K562 (cell line): ENCODE measurements at regions not wholly inside any gene's neighbourhood (a gene's known extent, or its start where the extent isn't known, plus 50 kb on each side); places are given as distances from the start of the nearest gene placed in this dataset.

Experiments used
- ATAC-seq: fragments of 200-7000 bp; cut with Tn5 transposase; 3 replicates; pipeline ENCODE4 v1.9.1; 2020; ENCODE audit warnings: moderate library complexity
- BruUV-seq: library from RNA; stranded (reverse); fragments of 400-500 nt; replicated peaks from 2 replicates; lab custom pipeline; 2021; lab: Mats Ljungman, UMichigan
- CTCF ChIA-PET: fragments of 300-600 bp; formaldehyde crosslinking; extraction: SDS; loops from one replicate; lab custom pipeline; 2021; ENCODE audit warnings: low intra/inter-chr PET ratio; lab: Yijun Ruan, JAX
- POLR2A ChIA-PET: fragments of 300-600, 350-650 bp; sonication (Branson Sonifier 250); formaldehyde crosslinking; extraction: SDS; loops from one replicate; lab custom pipeline; 2021; ENCODE audit warnings: antibody characterized with exemption, inconsistent platforms; lab: Yijun Ruan, JAX
- DNase-seq, 4 experiments: peaks; one replicate each; pipeline versions ENCODE4 v3.0.0 to v3.0.0-alpha.2; 2011 to 2018; ENCODE audit warnings: low spot score in 3 of 4, mixed read lengths in 3 of 4; ENCODE audit errors: extremely low read depth in 1 of 4
- FAIRE-seq: peaks from 2 replicates; lab custom pipeline; 2011; peaks lifted over from hg19 to GRCh38; lab: Jason Lieb, UNC
- H2AFZ ChIP-seq: 2 replicates; pipeline ENCODE4 v1.6.0; 2011; ENCODE audit warnings: low read depth, low read length, control low read depth, inconsistent platforms
- H3K27ac ChIP-seq: fragments of 200-600 bp; 3 replicates; pipeline ENCODE4 v1.8.0; 2011; ENCODE audit warnings: low read depth, mild to moderate bottlenecking, control low read depth, inconsistent platforms, low read length, moderate library complexity, mixed read lengths; ENCODE audit errors: extremely low read depth
- H3K27me3 ChIP-seq, 2 experiments: fragments of 300-600 bp in 1 of 2; 2 replicates in 1 of 2; 3 replicates in 1 of 2; pipeline versions ENCODE4 v1.6.0 to v1.8.0; 2011; ENCODE audit warnings: inconsistent platforms in 2 of 2, low read length in 2 of 2, mild to moderate bottlenecking in 1 of 2, mixed read lengths in 1 of 2, moderate library complexity in 1 of 2; ENCODE audit not compliant: control insufficient read depth in 2 of 2, insufficient read depth in 2 of 2
- H3K36me3 ChIP-seq: fragments of 300-600 bp; 3 replicates; pipeline ENCODE4 v1.8.0; 2011; ENCODE audit warnings: mild to moderate bottlenecking, low read length, inconsistent platforms; ENCODE audit not compliant: control insufficient read depth, insufficient read depth
- H3K4me1 ChIP-seq, 2 experiments: fragments of 200-600 bp in 1 of 2; replicated peaks in 1 of 2; 2 replicates in 1 of 2; 3 replicates in 1 of 2; pipeline versions ENCODE4 v1.5.1 to v1.8.0; 2011; ENCODE audit warnings: inconsistent platforms in 2 of 2, low read length in 2 of 2, mild to moderate bottlenecking in 1 of 2, mixed read lengths in 1 of 2, moderate library complexity in 1 of 2; ENCODE audit not compliant: control insufficient read depth in 2 of 2, insufficient read depth in 2 of 2
- H3K4me2 ChIP-seq: 2 replicates; pipeline ENCODE4 v1.6.1; 2011; ENCODE audit warnings: low read length, control low read depth, inconsistent platforms, mixed read lengths; ENCODE audit not compliant: insufficient read depth
- H3K4me3 ChIP-seq: fragments of 200-600 bp; sonication (generic), shearing (Covaris generic); 2 replicates; pipeline ENCODE4 v1.5.1; 2016; ENCODE audit warnings: control low read depth, inconsistent platforms
- H3K79me2 ChIP-seq: fragments of 200-600 bp; 3 replicates; pipeline ENCODE4 v1.8.0; 2011; ENCODE audit warnings: low read length, inconsistent platforms; ENCODE audit not compliant: control insufficient read depth, insufficient read depth
- H3K9ac ChIP-seq, 2 experiments: 2 replicates each; pipeline versions ENCODE4 v1.6.0 to v1.6.1; 2011; ENCODE audit warnings: low read depth in 2 of 2, low read length in 2 of 2, control low read depth in 1 of 2, inconsistent platforms in 1 of 2, mild to moderate bottlenecking in 1 of 2, mixed read lengths in 1 of 2; ENCODE audit not compliant: insufficient read depth in 1 of 2
- H3K9me1 ChIP-seq: one replicate; pipeline ENCODE4 v1.6.0; 2011; ENCODE audit warnings: inconsistent platforms, mild to moderate bottlenecking, low read length, moderate library complexity; ENCODE audit not compliant: control insufficient read depth, insufficient read depth
- H3K9me3 ChIP-seq: replicated peaks from 2 replicates; pipeline ENCODE4 v1.5.1; 2011; ENCODE audit warnings: low read depth, low read length, inconsistent platforms; ENCODE audit not compliant: control insufficient read depth, insufficient read depth
- H4K20me1 ChIP-seq: replicated peaks from 2 replicates; pipeline ENCODE4 v1.6.1; 2011; ENCODE audit warnings: low read length, inconsistent platforms, mixed read lengths; ENCODE audit not compliant: control insufficient read depth, insufficient read depth
- DPF2 ChIP-seq: fragments of 450-650 bp; IDR thresholded peaks from 2 replicates; pipeline ENCODE4 v1.6.1; 2016
- EZH2 ChIP-seq: IDR thresholded peaks from 2 replicates; pipeline ENCODE4 v1.6.1; 2012; ENCODE audit warnings: low read depth, mild to moderate bottlenecking, inconsistent platforms, low read length, borderline replicate concordance
- FIP1L1 ChIP-seq: fragments of 200-400 bp; formaldehyde crosslinking; IDR thresholded peaks from 2 replicates; pipeline ENCODE4 v1.6.1; 2018; ENCODE audit warnings: mild to moderate bottlenecking, low read depth, low read length; ENCODE audit not compliant: poor library complexity, severe bottlenecking
- HDAC3 ChIP-seq: fragments of 450-650 bp; IDR thresholded peaks from 2 replicates; pipeline ENCODE4 v1.6.1; 2018; ENCODE audit warnings: borderline replicate concordance, mild to moderate bottlenecking, moderate library complexity; ENCODE audit not compliant: partially characterized antibody
- KHSRP ChIP-seq: fragments of 450-650 bp; IDR thresholded peaks from 2 replicates; pipeline ENCODE4 v1.6.1; 2017
- SAFB2 ChIP-seq: fragments of 200-400 bp; formaldehyde crosslinking; IDR thresholded peaks from 2 replicates; pipeline ENCODE4 v1.6.1; 2018; ENCODE audit warnings: borderline replicate concordance, low read length, low read depth, moderate library complexity; ENCODE audit not compliant: severe bottlenecking
- SREBF2 ChIP-seq: sonication (generic); formaldehyde crosslinking; IDR thresholded peaks from 2 replicates; pipeline ENCODE4 v1.4.0; 2020; ENCODE audit warnings: mild to moderate bottlenecking, missing genetic modification reagents
- TCF7 ChIP-seq: sonication (generic); IDR thresholded peaks from 2 replicates; pipeline ENCODE4 v1.6.1; 2016; ENCODE audit warnings: antibody characterized with exemption, borderline replicate concordance
- ZBTB1 ChIP-seq: sonication (generic); formaldehyde crosslinking; IDR thresholded peaks from 2 replicates; pipeline ENCODE4 v1.8.1; 2023; ENCODE audit warnings: missing genetic modification reagents, low read depth, mild to moderate bottlenecking, borderline replicate concordance
- WGBS: fragments of 100-300 bp; shearing (Covaris generic); methylation state at CpG from one replicate; pipeline ENCODE4 v1.1.6; 2016; ENCODE audit warnings: low coverage, mixed read lengths; ENCODE audit not compliant: insufficient coverage; ENCODE audit errors: missing lambda C conversion rate; 5-methylcytosine and 5-hydroxymethylcytosine counted together
- in situ Hi-C: fragments of 300-500 bp; cut with MboI; formaldehyde crosslinking; loops from 4 replicates; pipeline ENCODE4 v1.15.0; 2018; ENCODE audit warnings: inconsistent platforms, mixed read lengths
- intact Hi-C: fragments of 100-400 bp; cut with micrococcal nuclease; formaldehyde crosslinking; loops from 2 replicates; pipeline ENCODE4 v1.14.2; 2022
- TF ChIP-seq, protein P1 (sequence below): sonication (generic); formaldehyde crosslinking; IDR thresholded peaks from 2 replicates; pipeline ENCODE4 v1.8.1; 2023; ENCODE audit warnings: mild to moderate bottlenecking, missing genetic modification reagents
- TF ChIP-seq, protein P2 (sequence below): fragments of 450-650 bp; IDR thresholded peaks from 2 replicates; pipeline ENCODE4 v1.7.1; 2018; ENCODE audit warnings: mild to moderate bottlenecking, low read depth; ENCODE audit not compliant: partially characterized antibody
- TF ChIP-seq, protein P3 (sequence below), 2 experiments: fragments of 450-650 bp; IDR thresholded peaks; 2 replicates each; pipeline ENCODE4 v1.6.1; 2018; ENCODE audit warnings: mild to moderate bottlenecking in 2 of 2, low read depth in 1 of 2; ENCODE audit not compliant: partially characterized antibody in 2 of 2

DNA sequence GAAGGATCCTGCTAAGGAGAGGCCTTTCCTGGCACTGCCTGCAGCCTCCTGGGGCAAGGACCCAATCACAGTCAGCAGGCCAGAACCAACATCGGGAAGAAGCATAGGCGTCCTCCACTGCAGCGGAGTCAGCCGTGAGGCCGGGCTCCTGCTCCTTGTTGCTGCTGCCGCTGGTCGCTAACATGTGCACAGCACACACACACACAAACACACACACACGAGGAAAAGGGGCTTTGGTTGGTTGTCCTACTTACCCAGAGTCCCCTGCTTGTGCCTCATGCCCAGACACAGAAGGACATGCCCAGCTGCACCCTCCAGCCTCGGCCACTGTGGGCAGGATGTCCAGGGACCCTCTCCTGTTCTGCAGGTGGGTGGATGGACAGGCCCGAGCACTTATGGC lies 209.4 kb downstream of the GLI2 start (continued):
- TF ChIP-seq FIP1L1, result no peak
- no peak for TF ChIP-seq TCF7
- no peak for TF ChIP-seq SREBF2
- TF ChIP-seq, protein P1, sequence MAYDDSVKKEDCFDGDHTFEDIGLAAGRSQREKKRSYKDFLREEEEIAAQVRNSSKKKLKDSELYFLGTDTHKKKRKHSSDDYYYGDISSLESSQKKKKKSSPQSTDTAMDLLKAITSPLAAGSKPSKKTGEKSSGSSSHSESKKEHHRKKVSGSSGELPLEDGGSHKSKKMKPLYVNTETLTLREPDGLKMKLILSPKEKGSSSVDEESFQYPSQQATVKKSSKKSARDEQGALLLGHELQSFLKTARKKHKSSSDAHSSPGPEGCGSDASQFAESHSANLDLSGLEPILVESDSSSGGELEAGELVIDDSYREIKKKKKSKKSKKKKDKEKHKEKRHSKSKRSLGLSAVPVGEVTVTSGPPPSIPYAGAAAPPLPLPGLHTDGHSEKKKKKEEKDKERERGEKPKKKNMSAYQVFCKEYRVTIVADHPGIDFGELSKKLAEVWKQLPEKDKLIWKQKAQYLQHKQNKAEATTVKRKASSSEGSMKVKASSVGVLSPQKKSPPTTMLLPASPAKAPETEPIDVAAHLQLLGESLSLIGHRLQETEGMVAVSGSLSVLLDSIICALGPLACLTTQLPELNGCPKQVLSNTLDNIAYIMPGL, result no peak

DNA sequence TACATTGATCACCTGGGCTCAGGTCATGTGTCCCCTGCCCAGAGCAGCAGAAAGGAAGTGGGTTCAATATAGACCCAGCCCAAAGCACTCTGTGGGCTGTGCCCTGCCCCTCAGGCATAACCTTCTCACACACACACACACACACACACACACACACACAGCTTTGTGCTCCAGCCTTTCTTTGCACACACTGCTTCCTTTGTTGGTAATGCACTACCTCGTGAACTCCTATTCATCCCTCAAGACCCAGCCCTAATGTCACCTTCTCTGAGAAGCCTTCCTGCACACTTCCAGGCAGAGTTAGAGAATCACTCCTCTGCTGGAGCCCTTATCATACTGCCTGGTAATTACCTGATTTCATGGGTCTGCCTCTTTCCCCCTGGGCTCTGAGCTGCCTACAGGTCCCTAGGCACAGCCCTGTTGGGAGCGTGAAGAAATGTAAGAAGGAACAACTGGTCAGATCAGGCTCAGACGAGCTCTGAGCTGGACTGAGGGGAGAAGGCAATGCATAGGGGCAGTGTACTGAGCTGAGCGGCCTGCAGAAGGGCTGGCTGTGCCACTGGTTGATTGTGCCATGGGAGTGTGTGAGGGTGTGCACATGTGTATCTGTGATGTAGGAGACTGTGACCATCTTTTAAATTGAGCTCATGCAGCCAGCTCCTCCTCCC lies 210.3 kb downstream of the GLI2 start:
- 13% methylated on average over 4 of the region's 4 CpGs for WGBS
- Histone ChIP-seq H3K4me1 (peaks cover 7 to 17% of the 10 kb centered on the region in 2 experiments; a peak in 2 of 5 replicates), H3K36me3 (no peaks in the 10 kb centered on the region; the same call in 2 of the 3 replicates), H3K9me3 (no peaks in the 10 kb centered on the region), H3K27ac (no peak overlapping the region), H4K20me1 (no peaks in the 10 kb centered on the region; the same call in 1 of the 2 replicates), H3K9ac (no peak overlapping the region), H2AFZ (no peak overlapping the region), H3K27me3 (peaks cover 5 to 31% of the 10 kb centered on the region in 2 experiments; a peak in 4 of 5 replicates), H3K79me2 (no peaks in the 10 kb centered on the region), H3K4me3 (no peak overlapping the region), H3K9me1 (peaks cover 4% of the 10 kb centered on the region), H3K4me2 (no peak overlapping the region)
- intact Hi-C loops (loop anchor here (5.0 kb wide), 1 partner anchor 34 kb away; no protein-coding TSS in a partner anchor), in situ Hi-C loops (no loop called here)
- CTCF ChIA-PET, result no interaction called here
- no peak for DNase-seq
- BruUV-seq, result no TSS peak
- POLR2A ChIA-PET, result interaction anchor here (0.8 kb wide), 1 partner anchor 10 kb away, joined by 3 read pairs; no protein-coding TSS in a partner anchor
- ATAC-seq, result no peak
- FAIRE-seq, result no peak
- no peak for TF ChIP-seq SAFB2
- TF ChIP-seq, protein P2, sequence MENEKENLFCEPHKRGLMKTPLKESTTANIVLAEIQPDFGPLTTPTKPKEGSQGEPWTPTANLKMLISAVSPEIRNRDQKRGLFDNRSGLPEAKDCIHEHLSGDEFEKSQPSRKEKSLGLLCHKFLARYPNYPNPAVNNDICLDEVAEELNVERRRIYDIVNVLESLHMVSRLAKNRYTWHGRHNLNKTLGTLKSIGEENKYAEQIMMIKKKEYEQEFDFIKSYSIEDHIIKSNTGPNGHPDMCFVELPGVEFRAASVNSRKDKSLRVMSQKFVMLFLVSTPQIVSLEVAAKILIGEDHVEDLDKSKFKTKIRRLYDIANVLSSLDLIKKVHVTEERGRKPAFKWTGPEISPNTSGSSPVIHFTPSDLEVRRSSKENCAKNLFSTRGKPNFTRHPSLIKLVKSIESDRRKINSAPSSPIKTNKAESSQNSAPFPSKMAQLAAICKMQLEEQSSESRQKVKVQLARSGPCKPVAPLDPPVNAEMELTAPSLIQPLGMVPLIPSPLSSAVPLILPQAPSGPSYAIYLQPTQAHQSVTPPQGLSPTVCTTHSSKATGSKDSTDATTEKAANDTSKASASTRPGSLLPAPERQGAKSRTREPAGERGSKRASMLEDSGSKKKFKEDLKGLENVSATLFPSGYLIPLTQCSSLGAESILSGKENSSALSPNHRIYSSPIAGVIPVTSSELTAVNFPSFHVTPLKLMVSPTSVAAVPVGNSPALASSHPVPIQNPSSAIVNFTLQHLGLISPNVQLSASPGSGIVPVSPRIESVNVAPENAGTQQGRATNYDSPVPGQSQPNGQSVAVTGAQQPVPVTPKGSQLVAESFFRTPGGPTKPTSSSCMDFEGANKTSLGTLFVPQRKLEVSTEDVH, result no peak
- no peak for TF ChIP-seq EZH2
- TF ChIP-seq, protein P3, sequence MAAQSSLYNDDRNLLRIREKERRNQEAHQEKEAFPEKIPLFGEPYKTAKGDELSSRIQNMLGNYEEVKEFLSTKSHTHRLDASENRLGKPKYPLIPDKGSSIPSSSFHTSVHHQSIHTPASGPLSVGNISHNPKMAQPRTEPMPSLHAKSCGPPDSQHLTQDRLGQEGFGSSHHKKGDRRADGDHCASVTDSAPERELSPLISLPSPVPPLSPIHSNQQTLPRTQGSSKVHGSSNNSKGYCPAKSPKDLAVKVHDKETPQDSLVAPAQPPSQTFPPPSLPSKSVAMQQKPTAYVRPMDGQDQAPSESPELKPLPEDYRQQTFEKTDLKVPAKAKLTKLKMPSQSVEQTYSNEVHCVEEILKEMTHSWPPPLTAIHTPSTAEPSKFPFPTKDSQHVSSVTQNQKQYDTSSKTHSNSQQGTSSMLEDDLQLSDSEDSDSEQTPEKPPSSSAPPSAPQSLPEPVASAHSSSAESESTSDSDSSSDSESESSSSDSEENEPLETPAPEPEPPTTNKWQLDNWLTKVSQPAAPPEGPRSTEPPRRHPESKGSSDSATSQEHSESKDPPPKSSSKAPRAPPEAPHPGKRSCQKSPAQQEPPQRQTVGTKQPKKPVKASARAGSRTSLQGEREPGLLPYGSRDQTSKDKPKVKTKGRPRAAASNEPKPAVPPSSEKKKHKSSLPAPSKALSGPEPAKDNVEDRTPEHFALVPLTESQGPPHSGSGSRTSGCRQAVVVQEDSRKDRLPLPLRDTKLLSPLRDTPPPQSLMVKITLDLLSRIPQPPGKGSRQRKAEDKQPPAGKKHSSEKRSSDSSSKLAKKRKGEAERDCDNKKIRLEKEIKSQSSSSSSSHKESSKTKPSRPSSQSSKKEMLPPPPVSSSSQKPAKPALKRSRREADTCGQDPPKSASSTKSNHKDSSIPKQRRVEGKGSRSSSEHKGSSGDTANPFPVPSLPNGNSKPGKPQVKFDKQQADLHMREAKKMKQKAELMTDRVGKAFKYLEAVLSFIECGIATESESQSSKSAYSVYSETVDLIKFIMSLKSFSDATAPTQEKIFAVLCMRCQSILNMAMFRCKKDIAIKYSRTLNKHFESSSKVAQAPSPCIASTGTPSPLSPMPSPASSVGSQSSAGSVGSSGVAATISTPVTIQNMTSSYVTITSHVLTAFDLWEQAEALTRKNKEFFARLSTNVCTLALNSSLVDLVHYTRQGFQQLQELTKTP (IDR thresholded peaks at IDR 0.05; ENCODE audit: low read depth in 1 of 2, partially characterized antibody in 2 of 2), result no peak
- no peak for TF ChIP-seq HDAC3
- no peak for TF ChIP-seq KHSRP
- TF ChIP-seq DPF2, result no peak
- no peak for TF ChIP-seq ZBTB1 (CRISPR knock-in tag)
